WTC11 (cell line): ENCODE measurements at regions not wholly inside any gene's neighbourhood (a gene's known extent, or its start where the extent isn't known, plus 50 kb on each side); places are given as distances from the start of the nearest gene placed in this dataset.

Experiments used
- ETV6 ChIP-seq: sonication (generic); formaldehyde crosslinking; IDR thresholded peaks from 2 replicates; pipeline ENCODE4 v1.8.1; 2022; ENCODE audit warnings: mild to moderate bottlenecking, missing genetic modification reagents
- JUN ChIP-seq: sonication (generic); formaldehyde crosslinking; IDR thresholded peaks from 2 replicates; pipeline ENCODE4 v1.8.0; 2023; ENCODE audit warnings: mild to moderate bottlenecking, missing genetic modification reagents
- TF ChIP-seq, protein P1 (sequence below): sonication (generic); formaldehyde crosslinking; IDR thresholded peaks from 2 replicates; pipeline ENCODE4 v1.8.1; 2023; ENCODE audit warnings: mild to moderate bottlenecking, missing genetic modification reagents, moderate library complexity
- TF ChIP-seq, protein P2 (sequence below): sonication (generic); formaldehyde crosslinking; IDR thresholded peaks from 2 replicates; pipeline ENCODE4 v1.8.0; 2022; ENCODE audit warnings: mild to moderate bottlenecking, missing genetic modification reagents
- TF ChIP-seq, protein P3 (sequence below): fragments of 200-600 bp; IDR thresholded peaks from 2 replicates; pipeline ENCODE4 v1.8.0; 2022; ENCODE audit warnings: antibody characterized with exemption

DNA sequence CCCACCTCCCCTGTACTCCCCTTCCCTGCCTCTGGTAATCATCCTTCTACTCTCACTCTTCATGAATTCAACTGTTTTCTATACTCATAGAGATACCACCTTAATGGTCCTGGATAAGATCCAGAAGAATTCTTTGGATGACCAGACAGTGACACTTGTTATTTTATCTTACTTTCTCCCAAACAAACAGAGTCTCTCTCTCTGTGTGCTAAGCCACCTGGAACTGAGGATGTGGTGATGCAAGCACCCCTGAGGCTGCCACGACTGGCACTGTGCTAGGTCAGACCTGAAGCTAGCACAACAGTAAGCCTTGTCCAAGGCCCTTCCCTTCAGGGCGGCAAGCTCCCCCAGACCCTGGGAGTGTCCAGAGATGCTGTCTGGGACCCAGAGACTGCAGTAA lies 250.2 kb downstream of the C12orf50 start:
- TF ChIP-seq ETV6 = no peak
- no peak for TF ChIP-seq JUN (CRISPR knock-in tag)
- TF ChIP-seq, protein P1, sequence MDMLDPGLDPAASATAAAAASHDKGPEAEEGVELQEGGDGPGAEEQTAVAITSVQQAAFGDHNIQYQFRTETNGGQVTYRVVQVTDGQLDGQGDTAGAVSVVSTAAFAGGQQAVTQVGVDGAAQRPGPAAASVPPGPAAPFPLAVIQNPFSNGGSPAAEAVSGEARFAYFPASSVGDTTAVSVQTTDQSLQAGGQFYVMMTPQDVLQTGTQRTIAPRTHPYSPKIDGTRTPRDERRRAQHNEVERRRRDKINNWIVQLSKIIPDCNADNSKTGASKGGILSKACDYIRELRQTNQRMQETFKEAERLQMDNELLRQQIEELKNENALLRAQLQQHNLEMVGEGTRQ = no peak
- TF ChIP-seq, protein P2, sequence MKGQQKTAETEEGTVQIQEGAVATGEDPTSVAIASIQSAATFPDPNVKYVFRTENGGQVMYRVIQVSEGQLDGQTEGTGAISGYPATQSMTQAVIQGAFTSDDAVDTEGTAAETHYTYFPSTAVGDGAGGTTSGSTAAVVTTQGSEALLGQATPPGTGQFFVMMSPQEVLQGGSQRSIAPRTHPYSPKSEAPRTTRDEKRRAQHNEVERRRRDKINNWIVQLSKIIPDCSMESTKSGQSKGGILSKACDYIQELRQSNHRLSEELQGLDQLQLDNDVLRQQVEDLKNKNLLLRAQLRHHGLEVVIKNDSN (CRISPR knock-in tag) = no peak
- TF ChIP-seq, protein P3, sequence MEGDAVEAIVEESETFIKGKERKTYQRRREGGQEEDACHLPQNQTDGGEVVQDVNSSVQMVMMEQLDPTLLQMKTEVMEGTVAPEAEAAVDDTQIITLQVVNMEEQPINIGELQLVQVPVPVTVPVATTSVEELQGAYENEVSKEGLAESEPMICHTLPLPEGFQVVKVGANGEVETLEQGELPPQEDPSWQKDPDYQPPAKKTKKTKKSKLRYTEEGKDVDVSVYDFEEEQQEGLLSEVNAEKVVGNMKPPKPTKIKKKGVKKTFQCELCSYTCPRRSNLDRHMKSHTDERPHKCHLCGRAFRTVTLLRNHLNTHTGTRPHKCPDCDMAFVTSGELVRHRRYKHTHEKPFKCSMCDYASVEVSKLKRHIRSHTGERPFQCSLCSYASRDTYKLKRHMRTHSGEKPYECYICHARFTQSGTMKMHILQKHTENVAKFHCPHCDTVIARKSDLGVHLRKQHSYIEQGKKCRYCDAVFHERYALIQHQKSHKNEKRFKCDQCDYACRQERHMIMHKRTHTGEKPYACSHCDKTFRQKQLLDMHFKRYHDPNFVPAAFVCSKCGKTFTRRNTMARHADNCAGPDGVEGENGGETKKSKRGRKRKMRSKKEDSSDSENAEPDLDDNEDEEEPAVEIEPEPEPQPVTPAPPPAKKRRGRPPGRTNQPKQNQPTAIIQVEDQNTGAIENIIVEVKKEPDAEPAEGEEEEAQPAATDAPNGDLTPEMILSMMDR = no peak
